BJ (cell line): ENCODE measurements at regions not wholly inside any gene's neighbourhood (a gene's known extent, or its start where the extent isn't known, plus 50 kb on each side); places are given as distances from the start of the nearest gene placed in this dataset.

Experiments used
- CTCF ChIA-PET: fragments of 350-600 bp; formaldehyde crosslinking; extraction: SDS; loops from one replicate; lab custom pipeline; 2021; ENCODE audit warnings: antibody characterized with exemption, inconsistent platforms; lab: Yijun Ruan, JAX
- POLR2A ChIA-PET: fragments of 300-600 bp; sonication (Branson Sonifier 250); formaldehyde crosslinking; extraction: SDS; loops from one replicate; lab custom pipeline; 2021; ENCODE audit warnings: antibody characterized with exemption; lab: Charles Lee
- DNase-seq: peaks from one replicate; pipeline ENCODE4 v3.0.0-alpha.2; 2011; ENCODE audit warnings: low read depth
- H3K27me3 ChIP-seq: 2 replicates; pipeline ENCODE4 v1.6.0; 2011; ENCODE audit warnings: low read length; ENCODE audit not compliant: control insufficient read depth, insufficient read depth
- H3K36me3 ChIP-seq: 2 replicates; pipeline ENCODE4 v1.5.1; 2011; ENCODE audit warnings: low read length; ENCODE audit not compliant: control insufficient read depth, insufficient read depth
- H3K4me3 ChIP-seq: 2 replicates; pipeline ENCODE4 v1.5.1; 2011; ENCODE audit warnings: low read depth, mild to moderate bottlenecking, control low read depth, low read length
- CTCF ChIP-seq: IDR thresholded peaks from 2 replicates; pipeline ENCODE4 v1.5.1; 2011; ENCODE audit warnings: low read depth, mild to moderate bottlenecking, control low read depth, inconsistent platforms, low read length, moderate library complexity; ENCODE audit not compliant: insufficient read depth

- POLR2A ChIA-PET = no interaction called here
- DNase-seq = no peak
- Histone ChIP-seq H3K27me3 (no peaks in the 10 kb centered on the region), H3K36me3 (no peaks in the 10 kb centered on the region), H3K4me3 (no peak overlapping the region)
- CTCF ChIA-PET = no interaction called here
- no peak for TF ChIP-seq CTCF
Observed at GRCh38 chr2:155600296-155600695, 732.2 kb downstream of the NR4A2 start.

DNA sequence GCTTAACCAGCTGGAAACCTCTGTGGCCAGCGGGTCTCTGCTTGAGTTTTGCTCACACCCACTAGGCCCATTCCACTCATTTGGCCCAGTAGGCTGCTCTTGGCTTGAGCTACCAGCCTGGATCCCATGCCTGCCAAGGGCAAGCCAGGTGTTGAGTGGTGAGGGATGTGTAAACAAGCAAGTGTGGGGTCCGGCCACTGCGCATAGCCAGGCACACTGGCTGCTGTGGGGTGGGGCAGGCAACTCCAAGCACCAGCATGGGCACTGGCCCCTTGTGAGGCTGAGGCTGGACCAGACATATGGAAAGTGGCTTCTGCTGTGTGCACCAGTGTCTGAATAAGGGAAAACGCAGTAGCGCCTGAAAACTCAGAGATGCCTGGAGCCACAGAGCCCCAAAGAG lies 732.7 kb downstream of the NR4A2 start:
- no peak overlapping the region for H3K4me3 ChIP-seq
- no peak for DNase-seq
- ChIA-PET CTCF (no interaction called here), POLR2A (no interaction called here)
- H3K36me3 ChIP-seq = no peaks in the 10 kb centered on the region
- no peak for TF ChIP-seq CTCF
- no peaks in the 10 kb centered on the region for H3K27me3 ChIP-seq

DNA sequence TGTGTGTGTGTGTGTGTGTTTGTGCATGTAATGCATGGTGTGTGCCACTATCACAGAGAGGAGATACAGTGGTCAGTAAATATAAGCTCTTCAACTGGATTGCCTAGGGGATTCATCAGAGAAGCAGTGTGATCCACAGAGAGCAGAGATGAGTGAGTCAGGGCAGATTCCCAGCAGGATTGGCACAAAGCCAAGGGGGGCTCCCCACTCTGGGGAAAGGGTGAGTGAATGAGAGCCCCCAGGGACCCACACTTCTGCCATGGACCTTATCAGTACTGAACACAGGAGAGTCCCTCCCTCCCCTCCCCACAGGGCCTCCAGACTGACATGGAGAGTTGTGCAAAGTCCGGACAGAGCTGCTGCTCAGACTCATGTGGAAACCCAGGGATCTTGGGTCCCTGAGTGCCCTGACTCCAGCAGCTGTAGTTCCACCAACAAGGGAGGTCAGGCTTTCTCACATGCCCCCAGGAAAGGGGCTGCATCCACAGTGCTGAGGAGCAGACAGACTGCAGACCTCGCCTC lies 748.8 kb downstream of the NR4A2 start:
- ChIA-PET POLR2A (no interaction called here), CTCF (interaction anchor here (0.9 kb wide), 1 partner anchor 9 kb away, joined by 3 read pairs; no protein-coding TSS in a partner anchor)
- no peak for TF ChIP-seq CTCF
- no peak for DNase-seq
- no peaks in the 10 kb centered on the region for H3K36me3 ChIP-seq
- H3K4me3 ChIP-seq = no peak overlapping the region
- H3K27me3 ChIP-seq = no peaks in the 10 kb centered on the region

DNA sequence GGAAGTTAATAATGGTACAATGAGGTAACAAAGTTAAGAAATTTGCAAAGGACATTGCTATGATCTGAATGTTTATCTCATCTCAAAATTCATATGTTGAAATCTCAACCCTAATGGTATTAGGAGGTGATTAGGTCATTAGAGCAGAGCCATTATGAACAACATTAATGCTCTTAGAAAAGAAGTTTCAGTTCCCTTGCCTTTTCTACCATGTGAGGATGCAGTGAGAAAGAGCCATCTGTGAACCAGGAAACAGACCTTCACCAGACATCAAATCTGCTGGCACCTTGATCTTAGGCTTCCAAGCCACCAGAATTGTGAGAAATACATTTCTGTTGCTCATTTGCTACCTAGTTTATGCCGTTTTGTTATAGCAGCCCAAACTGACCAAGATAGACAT lies 757.6 kb downstream of the NR4A2 start:
- no peak for DNase-seq
- H3K36me3 ChIP-seq = no peaks in the 10 kb centered on the region
- H3K4me3 ChIP-seq = no peak overlapping the region
- CTCF ChIA-PET = interaction anchor here (1.1 kb wide), 1 partner anchor 8 kb away, joined by 3 read pairs; no protein-coding TSS in a partner anchor
- no peaks in the 10 kb centered on the region for H3K27me3 ChIP-seq
- TF ChIP-seq CTCF = no peak
- POLR2A ChIA-PET = no interaction called here

- CTCF ChIA-PET = no interaction called here
Observed at GRCh38 chr2:155547571-155547970, 785.0 kb downstream of the NR4A2 start.

More at GRCh38 chr2:155547571-155547970, 785.0 kb downstream of the NR4A2 start:
- Histone ChIP-seq H3K4me3 (no peak overlapping the region), H3K27me3 (no peaks in the 10 kb centered on the region), H3K36me3 (no peaks in the 10 kb centered on the region)
- TF ChIP-seq CTCF = no peak
- no peak for DNase-seq
- POLR2A ChIA-PET = no interaction called here
